ENCODE measurements at regions not wholly inside any gene's neighbourhood (a gene's known extent, or its start where the extent isn't known, plus 50 kb on each side); places are given as distances from the start of the nearest gene placed in this dataset.

- intact Hi-C loops (cut with micrococcal nuclease; ENCODE audit: unreplicated experiment) (no loop called here), in situ Hi-C loops (cut with MboI) (no loop called here)
- FAIRE-seq (no peak), DNase-seq (ENCODE audit: low read depth, low spot score) (no peak), ATAC-seq (no peak)
- Histone ChIP-seq H4K20me1 (ENCODE audit: control insufficient read depth, insufficient read depth) (no peaks in the 10 kb centered on the region), H3K36me3 (ENCODE audit: control insufficient read depth in 2 of 2, insufficient read depth in 2 of 2, low read length in 1 of 2) (no peaks in the 10 kb centered on the region), H3K27me3 (replicated peaks in 1 of 2; ENCODE audit: control insufficient read depth in 2 of 2, insufficient read depth in 2 of 2, low read length in 1 of 2) (no peaks in the 10 kb centered on the region), H2AFZ (ENCODE audit: control insufficient read depth, low read depth, low read length) (no peak overlapping the region), H3K79me2 (ENCODE audit: control insufficient read depth, insufficient read depth, low read length) (no peaks in the 10 kb centered on the region), H3K4me2 (ENCODE audit: control insufficient read depth, insufficient read depth) (no peak overlapping the region), H3K27ac (ENCODE audit: control insufficient read depth, insufficient read depth) (no peak overlapping the region), H3K9ac (ENCODE audit: control insufficient read depth, insufficient read depth, low read length) (no peak overlapping the region), H3K4me1 (ENCODE audit: control insufficient read depth, insufficient read depth, low read length) (no peaks in the 10 kb centered on the region), H3K9me3 (replicated peaks; ENCODE audit: control insufficient read depth, insufficient read depth, low read length) (no peaks in the 10 kb centered on the region; the same call in 2 of the 3 replicates), H3K4me3 (no peak overlapping the region)
- BruUV-seq (replicated peaks) = no TSS peak
- ChIA-PET CTCF (interaction anchor here (0.7 to 0.8 kb wide), 2 partner anchors 13 to 458 kb away, joined by 3 to 5 read pairs; no protein-coding TSS in a partner anchor), RAD21 (ENCODE audit: unreplicated experiment) (no interaction called here), POLR2A (no interaction called here), SMC1A (ENCODE audit: uncharacterized antibody, unreplicated experiment) (interaction anchor here (0.6 kb wide), 1 partner anchor 1695 kb away, joined by 3 read pairs; no protein-coding TSS in a partner anchor)
- TF ChIP-seq POLR2AphosphoS5 (IDR thresholded peaks at IDR 0.05; ENCODE audit: low read length) (no peak), MYC (IDR thresholded peaks at IDR 0.05; ENCODE audit: insufficient read depth, insufficient read length, insufficient replicate concordance, low read length, severe bottlenecking) (no peak), MXI1 (IDR thresholded peaks at IDR 0.05; ENCODE audit: low read depth, low read length) (no peak), KAT2A (conservative IDR thresholded peaks at IDR 0.05; ENCODE audit: control insufficient read depth, low read depth, low read length) (no peak), SMC3 (IDR thresholded peaks at IDR 0.05; ENCODE audit: borderline replicate concordance, low read length) (no peak)
- 6% methylated on average over 4 of the region's 4 CpGs for WGBS (ENCODE audit: insufficient coverage, insufficient replicate concordance, low lambda C conversion rate, missing lambda C conversion rate)
Observed at GRCh38 chr11:26779074-26779865, 57.4 kb upstream of the SLC5A12 start.

GRCh38 chr11:26780376-26781085, 58.7 kb upstream of the SLC5A12 start:
- DNase-seq (ENCODE audit: low read depth, low spot score) (no peak), FAIRE-seq (no peak), ATAC-seq (no peak)
- H3K4me3 ChIP-seq = no peak overlapping the region
- no TSS peak for BruUV-seq (replicated peaks)
- TF ChIP-seq SMAD1 (IDR thresholded peaks at IDR 0.05; ENCODE audit: low read depth, partially characterized antibody) (no peak), SREBF2 (IDR thresholded peaks at IDR 0.05; ENCODE audit: low read length) (no peak), SKIL (IDR thresholded peaks at IDR 0.05; ENCODE audit: low read depth, poor library complexity, severe bottlenecking) (no peak), YBX1 (IDR thresholded peaks at IDR 0.05) (no peak), EGR1 (IDR thresholded peaks at IDR 0.05; ENCODE audit: borderline replicate concordance in 1 of 2, low read depth in 2 of 2, low read length in 2 of 2) (no peak), NRF1 (conservative IDR thresholded peaks at IDR 0.05; ENCODE audit: low read depth, low read length) (no peak)
- H3K4me2 ChIP-seq (ENCODE audit: control insufficient read depth, insufficient read depth) = no peak overlapping the region
- ChIA-PET POLR2A (no interaction called here), RAD21 (ENCODE audit: unreplicated experiment) (no interaction called here), CTCF (interaction anchor here (0.5 kb wide), 1 partner anchor 16 kb away, joined by 3 read pairs; no protein-coding TSS in a partner anchor), SMC1A (ENCODE audit: uncharacterized antibody, unreplicated experiment) (no interaction called here)
- H3K9ac ChIP-seq (ENCODE audit: control insufficient read depth, insufficient read depth, low read length) = no peak overlapping the region
- 32% methylated on average over 3 of the region's 3 CpGs for WGBS (ENCODE audit: insufficient coverage, insufficient replicate concordance, low lambda C conversion rate, missing lambda C conversion rate)
- H4K20me1 ChIP-seq (ENCODE audit: control insufficient read depth, insufficient read depth) = no peaks in the 10 kb centered on the region
- H3K36me3 ChIP-seq (ENCODE audit: control insufficient read depth in 2 of 2, insufficient read depth in 2 of 2, low read length in 1 of 2) = no peaks in the 10 kb centered on the region
- H3K79me2 ChIP-seq (ENCODE audit: control insufficient read depth, insufficient read depth, low read length) = no peaks in the 10 kb centered on the region
- in situ Hi-C loops (cut with MboI) = no loop called here
- intact Hi-C loops (cut with micrococcal nuclease; ENCODE audit: unreplicated experiment) = no loop called here
- no peaks in the 10 kb centered on the region for H3K27me3 ChIP-seq (replicated peaks in 1 of 2; ENCODE audit: control insufficient read depth in 2 of 2, insufficient read depth in 2 of 2, low read length in 1 of 2)
- no peak overlapping the region for H3K27ac ChIP-seq (ENCODE audit: control insufficient read depth, insufficient read depth)
- H2AFZ ChIP-seq (ENCODE audit: control insufficient read depth, low read depth, low read length) = no peak overlapping the region
- H3K4me1 ChIP-seq (ENCODE audit: control insufficient read depth, insufficient read depth, low read length) = no peaks in the 10 kb centered on the region
- H3K9me3 ChIP-seq (replicated peaks; ENCODE audit: control insufficient read depth, insufficient read depth, low read length) = no peaks in the 10 kb centered on the region; the same call in 2 of the 3 replicates

Measured in GM12878 (cell line).